IPS DF 4.7 (cell line): ENCODE measurements at regions not wholly inside any gene's neighbourhood (a gene's known extent, or its start where the extent isn't known, plus 50 kb on each side); places are given as distances from the start of the nearest gene placed in this dataset.
"Not testable (repeated sequence)": the region's sequence is repeated elsewhere in the genome, so short reads cannot be mapped to it uniquely, and the experiment has no call there.

Experiments used
- DNase-seq: peaks from one replicate; pipeline ENCODE4 v3.0.0-alpha.2; 2013; ENCODE audit warnings: low spot score; ENCODE audit errors: extremely low read depth

DNA sequence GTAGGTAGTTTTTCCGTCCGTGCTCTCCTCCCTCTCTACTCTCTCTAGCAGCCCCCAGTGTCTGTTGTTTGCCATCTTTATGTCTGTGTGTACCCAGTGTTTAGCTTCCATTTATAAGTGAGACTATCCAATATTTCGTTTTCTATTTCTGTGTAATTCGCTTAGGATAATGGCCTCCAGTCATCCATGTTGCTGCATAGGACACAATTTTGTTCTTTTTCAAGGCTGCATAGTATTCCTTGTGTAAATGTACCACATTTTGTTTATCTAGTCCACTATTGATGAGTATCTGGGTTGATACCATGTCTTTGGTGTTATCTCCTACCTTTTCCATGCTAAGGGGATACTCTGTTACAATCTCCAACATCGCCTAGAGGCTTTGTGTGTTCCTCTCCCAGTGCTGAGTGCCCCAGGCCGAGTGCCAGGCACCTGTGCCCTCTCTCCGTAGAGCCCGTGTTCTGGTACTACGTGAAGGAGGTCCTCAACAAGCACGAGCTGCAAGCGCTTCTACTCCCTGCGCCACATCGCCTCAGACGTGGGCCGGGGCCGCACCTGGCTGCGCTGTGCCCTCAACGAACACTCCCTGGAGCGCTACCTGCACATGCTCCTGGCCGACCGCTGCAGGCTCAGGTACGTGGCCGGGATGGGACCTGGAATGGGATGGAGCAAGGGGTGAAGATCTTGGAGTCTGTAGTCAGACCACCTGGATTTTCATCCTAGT is 51.0 kb downstream of the NPIPB11 start:
- DNase-seq: not testable (repeated sequence)

DNA sequence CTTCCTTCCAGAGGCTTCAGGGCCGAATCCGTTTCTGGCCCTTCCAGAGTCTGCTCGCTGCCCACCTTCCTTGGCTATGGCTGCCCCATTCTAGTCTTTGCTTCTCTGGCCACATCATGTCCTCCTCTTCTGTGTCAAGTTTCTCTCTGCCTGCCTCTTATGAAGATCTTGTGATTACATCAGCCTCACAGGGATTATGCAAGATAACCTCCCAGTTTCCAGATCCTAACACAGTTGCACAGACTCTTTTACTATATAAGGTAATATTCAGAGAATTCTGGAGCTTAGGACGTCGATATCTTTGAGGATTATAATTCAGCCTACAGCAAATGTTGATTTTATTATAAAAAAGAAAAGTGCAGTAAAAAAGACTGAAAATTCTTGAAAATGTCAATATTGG is 52.1 kb downstream of the NPIPB11 start:
- DNase-seq: not testable (repeated sequence)

GRCh38 chr16:29352617-29352999 is 53.9 kb downstream of the NPIPB11 start:
- not testable (repeated sequence) for DNase-seq

GRCh38 chr16:29351970-29352616 is 54.4 kb downstream of the NPIPB11 start:
- not testable (repeated sequence) for DNase-seq

GRCh38 chr16:29351271-29351969 is 55.1 kb downstream of the NPIPB11 start:
- not testable (repeated sequence) for DNase-seq

DNA sequence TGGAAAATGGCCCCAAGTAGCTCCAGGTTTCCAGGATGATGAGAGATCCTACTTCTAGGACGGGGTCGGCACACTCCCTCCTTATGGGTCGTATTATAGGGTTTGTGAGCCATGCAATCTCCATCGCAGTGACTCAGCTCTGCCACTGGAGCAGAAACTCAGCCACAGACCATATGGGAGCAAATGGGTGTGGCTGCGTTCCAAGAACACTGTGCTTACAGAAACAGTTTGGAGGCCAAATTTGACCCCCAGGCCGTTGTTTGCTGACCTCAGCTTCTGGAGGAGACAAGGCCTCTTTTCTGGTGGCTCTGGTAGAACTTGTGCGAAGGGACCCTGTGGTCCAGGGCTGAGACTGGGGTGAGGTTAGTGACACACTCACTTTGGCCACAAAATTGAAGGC is 56.5 kb downstream of the NPIPB11 start:
- DNase-seq: not testable (repeated sequence)

DNA sequence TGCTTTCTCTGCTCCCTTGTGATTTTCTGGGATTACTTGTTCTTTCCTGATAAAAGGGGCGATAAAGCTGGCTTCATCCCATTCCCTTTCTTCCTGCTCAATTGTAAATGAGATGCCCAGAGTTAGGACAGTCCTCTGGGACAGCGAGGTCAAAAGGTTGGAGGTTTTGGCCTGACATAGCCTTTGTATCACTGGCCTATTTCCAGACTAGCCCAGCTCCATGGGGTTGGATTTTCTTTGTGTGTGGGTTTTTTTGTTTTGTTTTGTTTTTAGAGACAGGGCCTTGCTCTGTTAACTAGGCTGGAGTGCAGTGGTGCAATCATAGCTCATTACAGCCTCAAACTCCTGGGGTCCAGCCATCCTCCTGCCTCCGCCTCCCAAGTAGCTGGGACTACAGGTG is 57.8 kb downstream of the NPIPB11 start:
- DNase-seq: not testable (repeated sequence)

DNA sequence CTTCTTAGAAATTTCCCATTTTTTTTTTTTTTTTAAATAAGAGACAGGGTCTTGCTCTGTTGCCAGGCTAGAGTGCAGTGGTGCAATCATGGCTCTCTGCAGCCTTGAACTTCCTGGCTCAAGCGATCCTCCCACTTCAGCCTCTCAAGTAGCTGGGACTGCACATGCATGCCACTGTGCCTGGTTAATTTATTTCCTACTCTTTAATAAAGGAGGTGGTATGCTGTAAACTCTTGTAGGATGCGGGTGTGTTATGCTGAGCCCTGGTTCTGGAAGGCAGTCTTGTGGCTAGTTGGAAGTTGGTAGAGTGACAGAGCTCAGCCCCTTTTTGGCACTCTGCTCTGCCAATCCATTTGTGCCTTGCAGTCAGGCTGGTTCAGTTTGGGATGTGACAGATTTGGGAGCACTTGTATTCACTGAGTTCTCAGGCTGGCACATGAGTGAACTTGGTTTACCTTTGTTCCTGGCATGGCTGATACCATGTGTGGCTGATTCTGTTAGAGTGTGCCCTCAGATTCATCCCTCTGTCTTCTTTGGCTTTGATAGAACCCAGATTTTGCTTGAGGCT is 58.3 kb downstream of the NPIPB11 start:
- not testable (repeated sequence) for DNase-seq

- DNase-seq: not testable (repeated sequence)
These were observed 59.5 kb downstream of the NPIPB11 start for GRCh38 chr16:29346796-29347580.

GRCh38 chr16:29346203-29346602 is 60.3 kb downstream of the NPIPB11 start:
- DNase-seq: not testable (repeated sequence)

GRCh38 chr16:29342937-29343336 is 63.6 kb downstream of the NPIPB11 start:
- DNase-seq: not testable (repeated sequence)

GRCh38 chr16:29340779-29341438 is 65.6 kb downstream of the NPIPB11 start:
- not testable (repeated sequence) for DNase-seq

DNA sequence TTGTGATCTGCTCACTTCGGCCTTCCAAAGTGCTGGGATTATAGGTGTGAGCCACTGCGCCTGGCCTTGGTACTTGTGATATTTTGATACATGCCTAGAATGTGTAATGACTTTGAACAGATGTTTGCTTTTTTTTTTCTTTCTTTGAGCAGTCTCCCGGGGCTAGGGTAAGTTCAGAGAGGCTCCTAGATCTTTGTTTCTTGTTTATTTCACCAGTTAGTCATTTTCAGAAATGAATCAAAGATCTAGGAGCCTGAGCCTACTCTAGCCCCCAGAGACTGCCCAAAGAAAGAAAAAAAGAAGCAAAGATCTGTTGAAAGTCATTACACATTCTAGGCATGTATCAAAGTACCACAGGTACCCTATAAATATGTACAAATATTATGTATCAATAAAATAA is 66.3 kb downstream of the NPIPB11 start:
- DNase-seq: not testable (repeated sequence)

GRCh38 chr16:29338821-29339700 is 67.5 kb downstream of the NPIPB11 start:
- DNase-seq: not testable (repeated sequence)

DNA sequence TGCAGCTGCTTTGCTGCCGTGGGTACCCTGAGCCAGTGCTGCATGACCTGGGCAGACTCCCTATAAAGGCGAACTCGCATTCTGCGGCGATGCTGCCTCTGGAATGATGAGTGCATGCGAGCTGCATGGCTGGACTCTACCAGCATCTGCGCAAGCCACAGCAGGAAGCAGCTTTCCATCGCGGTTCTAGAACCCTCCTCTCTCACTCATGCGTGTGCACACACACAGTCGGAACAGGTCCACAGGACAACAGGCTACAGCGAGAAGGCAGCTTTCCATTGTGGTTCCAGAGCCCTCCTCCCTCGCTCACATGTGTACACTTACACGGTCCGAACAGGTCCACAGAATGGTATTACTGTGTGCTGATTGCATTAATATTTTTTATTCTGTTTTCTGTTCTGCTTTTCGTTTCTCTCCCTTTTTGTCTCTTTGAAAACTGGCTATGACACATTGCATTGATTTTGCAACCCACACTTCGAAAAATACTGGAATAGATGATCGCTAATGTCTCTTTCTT is 69.1 kb downstream of the NPIPB11 start:
- DNase-seq: not testable (repeated sequence)

GRCh38 chr16:29335549-29335846 is 71.0 kb downstream of the NPIPB11 start:
- DNase-seq: not testable (repeated sequence)

GRCh38 chr16:29334776-29335548 is 71.5 kb downstream of the NPIPB11 start:
- not testable (repeated sequence) for DNase-seq

GRCh38 chr16:29333492-29334097 is 72.9 kb downstream of the NPIPB11 start:
- DNase-seq: not testable (repeated sequence)
